Rectal smooth muscle tissue (tissue), 1 donor: ENCODE measurements at regions not wholly inside any gene's neighbourhood (a gene's known extent, or its start where the extent isn't known, plus 50 kb on each side); places are given as distances from the start of the nearest gene placed in this dataset.

ENCODE experiments used
- H3K27ac ChIP-seq: one replicate; pipeline ENCODE4 v1.7.0; 2013; ENCODE audit warnings: low read depth, low read length, inconsistent platforms
- H3K27me3 ChIP-seq: one replicate; pipeline ENCODE4 v1.7.0; 2013; ENCODE audit warnings: low read length; ENCODE audit not compliant: control insufficient read depth, insufficient read depth
- H3K36me3 ChIP-seq: one replicate; pipeline ENCODE4 v1.7.0; 2013; ENCODE audit warnings: low read length; ENCODE audit not compliant: control insufficient read depth, insufficient read depth
- H3K4me1 ChIP-seq: one replicate; pipeline ENCODE4 v1.7.0; 2013; ENCODE audit warnings: low read length; ENCODE audit not compliant: control insufficient read depth, insufficient read depth
- H3K4me3 ChIP-seq: one replicate; pipeline ENCODE4 v1.7.0; 2013; ENCODE audit warnings: low read length
- H3K9ac ChIP-seq: one replicate; pipeline ENCODE4 v1.7.0; 2013; ENCODE audit warnings: low read length

DNA sequence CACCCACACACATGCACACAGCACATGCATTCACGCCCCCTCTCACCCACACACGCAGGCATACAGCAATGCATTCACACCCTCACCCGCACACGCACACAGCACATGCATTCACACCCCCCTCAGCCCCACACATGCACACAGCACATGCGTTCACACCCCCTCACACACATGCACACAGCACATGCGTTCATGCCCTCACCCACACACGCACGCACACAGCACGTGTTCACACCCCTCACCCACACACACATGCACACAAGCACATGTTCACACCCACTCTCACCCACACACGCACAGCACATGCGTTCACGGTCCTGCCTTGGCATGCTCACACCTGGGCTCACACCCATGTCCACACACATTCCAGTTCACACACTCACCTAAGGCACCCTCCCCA lies 64.2 kb downstream of the ENGASE start:
- Histone ChIP-seq H3K36me3 (no peaks in the 10 kb centered on the region), H3K4me3 (no peak overlapping the region), H3K9ac (no peak overlapping the region), H3K27me3 (peaks cover 3% of the 10 kb centered on the region), H3K27ac (no peak overlapping the region), H3K4me1 (peaks cover 2% of the 10 kb centered on the region)

DNA sequence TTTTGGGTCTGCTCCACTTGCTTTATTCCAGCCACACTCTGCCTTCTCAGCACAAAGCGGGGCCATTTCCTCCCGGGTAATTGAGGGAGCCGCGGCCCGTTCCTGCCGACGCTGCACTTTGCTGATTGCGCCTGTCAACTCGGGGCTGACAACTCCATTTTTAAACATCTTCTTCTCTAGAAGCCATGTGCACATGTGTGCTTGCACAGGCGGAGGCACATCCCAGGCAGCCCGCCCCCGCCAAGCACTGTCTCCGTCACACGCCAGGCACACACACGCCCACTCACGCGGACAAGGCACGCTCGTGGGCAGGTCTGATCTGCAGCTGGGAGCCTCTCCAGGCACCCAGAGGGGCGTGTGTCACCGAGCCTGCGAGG lies 63.2 kb downstream of the ENGASE start:
- peaks cover 3% of the 10 kb centered on the region for H3K27me3 ChIP-seq

DNA sequence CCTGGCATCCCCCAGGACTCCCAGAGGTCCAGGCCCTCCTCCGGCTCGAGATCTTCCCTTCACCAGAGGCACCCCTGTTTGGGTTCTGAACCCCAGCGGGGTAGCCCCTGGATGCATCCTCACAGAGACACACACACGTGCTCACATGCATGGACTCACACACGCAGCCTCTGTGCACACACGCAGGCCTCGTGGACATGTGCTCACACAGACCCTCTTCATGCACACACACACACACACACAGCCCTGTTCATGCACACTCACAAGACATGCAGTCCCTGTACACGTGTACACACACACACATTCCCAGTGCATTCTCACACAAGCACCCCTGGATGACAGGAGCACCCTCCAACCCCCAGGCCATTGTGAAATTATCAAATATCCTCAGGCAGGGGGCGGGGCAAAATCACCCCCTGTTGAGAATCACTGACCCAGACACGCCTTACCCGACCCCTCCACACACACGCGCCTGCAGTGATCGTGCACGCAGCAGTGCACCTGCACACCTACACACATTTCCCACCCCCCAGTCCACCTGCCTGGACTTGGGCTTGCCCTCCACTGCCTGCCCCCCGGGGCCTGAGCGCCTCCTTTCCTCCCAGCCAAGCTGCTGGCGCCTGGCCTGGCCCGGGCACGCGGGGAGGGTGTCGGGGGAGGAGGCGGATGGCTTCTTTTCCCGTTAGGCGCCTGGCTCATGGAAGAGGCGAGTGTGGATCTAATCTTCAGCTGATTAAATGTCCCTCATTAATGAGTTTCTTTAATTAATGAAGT lies 62.6 kb downstream of the ENGASE start:
- H3K9ac ChIP-seq = no peak overlapping the region
- no peak overlapping the region for H3K27ac ChIP-seq
- H3K4me1 ChIP-seq = peaks cover 2% of the 10 kb centered on the region
- H3K27me3 ChIP-seq = peaks cover 3% of the 10 kb centered on the region
- no peaks in the 10 kb centered on the region for H3K36me3 ChIP-seq
- no peak overlapping the region for H3K4me3 ChIP-seq

More for the DNA sequence above, 63.2 kb downstream of the ENGASE start:
- peaks cover 2% of the 10 kb centered on the region for H3K4me1 ChIP-seq
- no peaks in the 10 kb centered on the region for H3K36me3 ChIP-seq
- no peak overlapping the region for H3K4me3 ChIP-seq
- H3K9ac ChIP-seq = no peak overlapping the region
- no peak overlapping the region for H3K27ac ChIP-seq

DNA sequence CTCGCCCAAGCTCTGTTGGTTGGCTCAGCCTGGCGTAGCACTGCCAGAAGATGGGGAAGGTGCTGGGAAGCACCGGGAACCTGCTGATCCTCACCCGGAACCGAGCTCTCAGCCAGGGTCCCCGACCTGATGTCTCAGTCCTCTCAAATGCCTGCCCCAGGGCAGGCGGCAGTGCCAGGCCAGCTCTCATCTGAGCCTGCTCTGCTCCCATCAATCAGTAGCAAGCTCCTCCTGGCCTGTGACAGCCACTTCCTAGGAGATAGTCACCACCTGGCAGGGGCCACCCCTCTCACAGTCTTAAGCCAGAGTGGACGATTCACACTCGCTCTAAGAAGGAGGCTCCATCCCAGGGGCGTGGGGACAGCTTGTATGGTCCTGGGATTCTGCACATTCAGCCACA lies 62.0 kb downstream of the ENGASE start:
- Histone ChIP-seq H3K4me3 (no peak overlapping the region), H3K36me3 (no peaks in the 10 kb centered on the region), H3K27me3 (peaks cover 3% of the 10 kb centered on the region), H3K27ac (no peak overlapping the region), H3K9ac (no peak overlapping the region), H3K4me1 (peaks cover 2% of the 10 kb centered on the region)
